SK-N-SH treated with all-trans-retinoic acid at 6 μM for 48 hours (cell line): ENCODE measurements at regions not wholly inside any gene's neighbourhood (a gene's known extent, or its start where the extent isn't known, plus 50 kb on each side); places are given as distances from the start of the nearest gene placed in this dataset.

Experiments
- ARNTL ChIP-seq: fragments of 450-650 bp; formaldehyde crosslinking; IDR thresholded peaks from 2 replicates; pipeline ENCODE4 v1.5.0; 2020; ENCODE audit warnings: low read depth, mild to moderate bottlenecking, moderate library complexity, borderline replicate concordance
- ZC3H10 ChIP-seq: fragments of 250-450 bp; sonication (Bioruptor Pico); IDR thresholded peaks from 2 replicates; pipeline ENCODE4 v1.5.1; 2021; ENCODE audit warnings: mild to moderate bottlenecking, moderate library complexity
- ZNF8 ChIP-seq: fragments of 450-650 bp; formaldehyde crosslinking; IDR thresholded peaks from 2 replicates; pipeline ENCODE4 v1.5.0; 2020; ENCODE audit warnings: mild to moderate bottlenecking, moderate library complexity

DNA sequence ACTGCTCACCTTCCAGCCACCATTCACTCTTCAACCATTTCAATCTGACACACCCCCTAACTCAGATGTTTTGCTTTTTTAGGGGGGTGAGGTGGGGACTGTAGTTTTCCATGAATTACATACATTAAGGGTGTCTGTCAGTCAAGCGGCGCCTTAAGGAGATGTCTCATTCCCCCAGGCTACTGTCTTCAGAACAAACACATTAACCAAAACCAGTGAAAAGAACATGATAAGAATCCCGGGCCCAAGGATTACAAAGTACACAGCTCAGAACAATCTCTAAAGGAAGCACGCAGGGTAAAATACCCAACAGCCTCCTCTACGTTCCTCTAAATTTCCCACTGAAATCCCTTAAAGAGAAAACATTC, 62.5 kb upstream of the IRF2 start:
- TF ChIP-seq ARNTL (CRISPR knock-in tag): no peak
- TF ChIP-seq ZC3H10 (CRISPR knock-in tag): no peak
- no peak for TF ChIP-seq ZNF8 (CRISPR knock-in tag)
